Right atrium auricular region (tissue), 2 donors: ENCODE measurements at regions not wholly inside any gene's neighbourhood (a gene's known extent, or its start where the extent isn't known, plus 50 kb on each side); places are given as distances from the start of the nearest gene placed in this dataset.

Experiments
- DNase-seq: peaks from one replicate; pipeline ENCODE4 v3.0.0-alpha.2; 2019; ENCODE audit warnings: low spot score
- H3K27ac ChIP-seq, 2 donors: fragments of 200-600 bp; sonication (generic); 1 replicate in 1 of 2; 2 replicates in 1 of 2; pipeline ENCODE4 v1.5.1; 2016 to 2019
- H3K27me3 ChIP-seq, 2 donors: fragments of 200-600 bp; sonication (generic); one replicate each; pipeline versions ENCODE4 v1.5.1 to v1.6.0; 2017 to 2019
- H3K36me3 ChIP-seq: fragments of 200-600 bp; sonication (generic); one replicate; pipeline ENCODE4 v1.5.1; 2016
- H3K4me1 ChIP-seq, 2 donors: fragments of 200-600 bp; sonication (generic); one replicate each; pipeline versions ENCODE4 v1.5.1 to v1.6.0; 2017 to 2019
- H3K4me3 ChIP-seq, 2 donors: fragments of 200-600 bp; sonication (generic); 1 replicate in 1 of 2; 2 replicates in 1 of 2; pipeline ENCODE4 v1.5.1; 2017 to 2019; ENCODE audit warnings: mild to moderate bottlenecking in 1 of 2, moderate library complexity in 1 of 2
- H3K9me3 ChIP-seq, 2 donors: fragments of 200-600 bp; sonication (generic); one replicate each; pipeline ENCODE4 v1.5.1; 2019
- TF ChIP-seq, protein P1 (sequence below), 2 donors: fragments of 200-600 bp; sonication (generic); IDR thresholded peaks; one replicate each; pipeline ENCODE4 v1.5.1; 2019; ENCODE audit warnings: antibody characterized with exemption in 2 of 2

DNA sequence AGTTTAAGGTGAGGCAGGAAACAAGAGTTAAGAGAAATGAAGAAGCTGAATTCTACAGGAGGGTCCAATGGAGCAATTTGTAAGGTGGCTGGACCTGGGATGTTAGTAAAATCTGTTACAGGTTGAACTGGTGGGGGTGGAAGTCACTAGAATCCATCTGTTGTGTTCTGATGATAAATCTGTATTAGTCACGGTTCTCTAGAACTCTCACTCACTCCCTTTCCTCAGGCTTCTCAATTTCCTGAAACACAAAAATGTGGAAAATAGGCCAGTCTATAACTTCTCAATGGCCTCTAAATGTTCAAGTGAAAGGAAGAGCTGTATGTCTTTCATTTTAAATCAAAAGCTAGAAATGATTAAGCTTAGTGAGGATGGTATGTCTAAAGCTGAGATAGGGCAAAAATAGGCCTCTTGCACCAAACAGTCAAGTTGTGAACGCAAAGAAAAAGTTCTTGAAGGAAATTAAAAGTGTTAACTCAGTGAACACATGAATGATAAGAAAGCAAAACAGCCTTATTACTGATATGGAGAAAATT is 180.2 kb upstream of the CBLB start:
- Histone ChIP-seq H3K36me3 (no peaks in the 10 kb centered on the region), H3K9me3 (no peaks in the 10 kb centered on the region), H3K27ac (no peak overlapping the region), H3K4me1 (no peaks in the 10 kb centered on the region), H3K4me3 (no peak overlapping the region), H3K27me3 (no peaks in the 10 kb centered on the region)
- no peak for DNase-seq
- TF ChIP-seq, protein P1, sequence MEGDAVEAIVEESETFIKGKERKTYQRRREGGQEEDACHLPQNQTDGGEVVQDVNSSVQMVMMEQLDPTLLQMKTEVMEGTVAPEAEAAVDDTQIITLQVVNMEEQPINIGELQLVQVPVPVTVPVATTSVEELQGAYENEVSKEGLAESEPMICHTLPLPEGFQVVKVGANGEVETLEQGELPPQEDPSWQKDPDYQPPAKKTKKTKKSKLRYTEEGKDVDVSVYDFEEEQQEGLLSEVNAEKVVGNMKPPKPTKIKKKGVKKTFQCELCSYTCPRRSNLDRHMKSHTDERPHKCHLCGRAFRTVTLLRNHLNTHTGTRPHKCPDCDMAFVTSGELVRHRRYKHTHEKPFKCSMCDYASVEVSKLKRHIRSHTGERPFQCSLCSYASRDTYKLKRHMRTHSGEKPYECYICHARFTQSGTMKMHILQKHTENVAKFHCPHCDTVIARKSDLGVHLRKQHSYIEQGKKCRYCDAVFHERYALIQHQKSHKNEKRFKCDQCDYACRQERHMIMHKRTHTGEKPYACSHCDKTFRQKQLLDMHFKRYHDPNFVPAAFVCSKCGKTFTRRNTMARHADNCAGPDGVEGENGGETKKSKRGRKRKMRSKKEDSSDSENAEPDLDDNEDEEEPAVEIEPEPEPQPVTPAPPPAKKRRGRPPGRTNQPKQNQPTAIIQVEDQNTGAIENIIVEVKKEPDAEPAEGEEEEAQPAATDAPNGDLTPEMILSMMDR (IDR thresholded peaks at IDR 0.05): no peak

DNA sequence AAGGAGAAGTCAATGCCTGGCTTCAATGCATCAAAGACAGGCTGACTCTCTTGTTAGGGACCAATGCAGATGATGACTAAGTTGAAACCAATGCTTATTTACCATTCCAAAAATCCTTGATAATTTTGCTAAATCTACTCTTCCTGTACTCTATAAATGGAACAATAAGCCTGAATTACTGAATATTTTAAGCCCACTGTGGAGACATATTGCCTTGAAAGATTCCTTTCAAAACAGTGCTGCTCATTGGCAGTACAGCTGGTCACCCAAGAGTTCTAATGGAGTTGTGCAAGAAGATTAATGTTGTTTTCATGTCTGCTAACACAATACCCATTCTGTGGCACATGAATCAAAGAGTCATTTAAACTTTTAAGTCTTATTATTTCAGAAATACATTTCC is 181.0 kb upstream of the CBLB start:
- Histone ChIP-seq H3K4me1 (no peaks in the 10 kb centered on the region), H3K27me3 (no peaks in the 10 kb centered on the region), H3K4me3 (no peak overlapping the region), H3K36me3 (no peaks in the 10 kb centered on the region), H3K9me3 (no peaks in the 10 kb centered on the region), H3K27ac (no peak overlapping the region)
- TF ChIP-seq, protein P1 (IDR thresholded peaks at IDR 0.05): no peak
- DNase-seq: no peak

DNA sequence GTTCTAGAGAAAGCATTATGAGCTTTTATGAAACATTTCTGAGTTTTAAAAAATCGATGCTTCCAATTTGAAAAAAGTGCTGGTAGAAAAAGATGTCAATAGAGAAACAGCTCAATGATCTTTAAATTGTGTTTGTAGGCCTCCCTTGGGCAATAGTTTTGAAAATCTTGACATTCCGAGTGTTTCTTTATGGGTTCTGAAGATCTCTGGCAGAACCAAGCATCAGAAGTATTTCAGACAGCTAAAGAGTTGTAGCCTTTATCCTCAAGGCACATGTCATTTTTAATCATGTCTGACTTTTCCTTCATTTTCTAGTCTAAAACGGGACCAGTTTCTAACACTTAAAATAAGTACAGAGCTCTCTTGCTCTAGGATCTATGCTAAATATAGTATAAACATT is 188.1 kb upstream of the CBLB start:
- no peaks in the 10 kb centered on the region for H3K27me3 ChIP-seq
- H3K27ac ChIP-seq: no peak overlapping the region
- no peaks in the 10 kb centered on the region for H3K9me3 ChIP-seq
- no peak overlapping the region for H3K4me3 ChIP-seq
- H3K36me3 ChIP-seq: no peaks in the 10 kb centered on the region
- peaks cover 0 to 8% of the 10 kb centered on the region in 2 donors for H3K4me1 ChIP-seq
- TF ChIP-seq, protein P1 (IDR thresholded peaks at IDR 0.05): no peak
- DNase-seq: no peak

DNA sequence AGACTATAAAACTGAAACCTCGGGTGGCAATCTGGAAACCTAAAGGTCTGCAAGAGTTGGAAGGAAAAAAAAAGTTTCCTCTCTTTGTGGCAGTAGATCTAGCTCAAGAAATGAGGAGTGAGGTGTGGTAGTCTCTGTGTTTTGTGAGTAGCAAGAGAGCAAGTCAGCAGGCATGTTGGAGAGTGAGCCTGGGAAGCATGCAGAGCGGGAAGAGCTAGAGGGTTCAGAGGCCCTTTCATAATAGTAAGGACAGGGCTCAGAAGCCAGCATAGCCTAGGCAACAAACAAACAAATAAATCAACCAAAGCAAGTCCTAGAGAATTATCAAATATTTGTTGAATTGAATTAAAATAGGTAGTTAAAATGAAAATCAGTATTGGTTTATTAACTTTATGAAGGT is 189.7 kb upstream of the CBLB start:
- TF ChIP-seq, protein P1 (IDR thresholded peaks at IDR 0.05): no peak
- Histone ChIP-seq H3K4me1 (peaks cover 0 to 8% of the 10 kb centered on the region in 2 donors), H3K9me3 (no peaks in the 10 kb centered on the region), H3K27ac (no peak overlapping the region), H3K36me3 (no peaks in the 10 kb centered on the region), H3K27me3 (no peaks in the 10 kb centered on the region), H3K4me3 (no peak overlapping the region)
- no peak for DNase-seq

DNA sequence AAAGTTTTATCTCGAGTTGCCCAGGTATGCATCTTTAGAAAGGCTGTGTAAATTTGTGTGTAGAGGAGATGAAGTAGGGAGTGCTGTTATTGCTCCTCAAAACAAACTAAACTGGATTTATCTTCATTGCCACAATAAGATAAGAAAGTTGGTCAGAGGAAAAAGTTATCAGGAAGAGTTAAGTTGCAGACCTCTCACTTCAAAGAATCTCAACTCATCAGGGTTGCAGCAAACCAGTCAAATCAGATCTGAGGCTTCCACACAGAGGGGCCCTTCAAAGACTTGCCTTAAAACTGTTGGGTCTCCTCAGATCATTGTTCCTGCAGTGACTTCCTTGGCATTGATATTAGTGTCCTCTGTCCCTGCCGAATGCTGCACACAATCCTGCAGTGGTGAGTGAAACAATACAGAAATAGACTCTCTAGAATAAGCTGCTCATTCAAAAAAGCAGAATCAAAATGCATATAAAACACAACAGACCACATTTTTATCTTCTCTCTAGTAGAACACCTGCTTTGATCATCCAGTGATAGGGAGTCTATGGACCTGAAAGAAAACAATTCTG is 191.2 kb upstream of the CBLB start:
- H3K27ac ChIP-seq: no peak overlapping the region
- no peak overlapping the region for H3K4me3 ChIP-seq
- no peaks in the 10 kb centered on the region for H3K36me3 ChIP-seq
- DNase-seq: no peak
- H3K4me1 ChIP-seq: peaks cover 0 to 8% of the 10 kb centered on the region in 2 donors
- no peaks in the 10 kb centered on the region for H3K27me3 ChIP-seq
- TF ChIP-seq, protein P1 (IDR thresholded peaks at IDR 0.05): no peak
- peaks cover 0 to 12% of the 10 kb centered on the region in 2 donors for H3K9me3 ChIP-seq

DNA sequence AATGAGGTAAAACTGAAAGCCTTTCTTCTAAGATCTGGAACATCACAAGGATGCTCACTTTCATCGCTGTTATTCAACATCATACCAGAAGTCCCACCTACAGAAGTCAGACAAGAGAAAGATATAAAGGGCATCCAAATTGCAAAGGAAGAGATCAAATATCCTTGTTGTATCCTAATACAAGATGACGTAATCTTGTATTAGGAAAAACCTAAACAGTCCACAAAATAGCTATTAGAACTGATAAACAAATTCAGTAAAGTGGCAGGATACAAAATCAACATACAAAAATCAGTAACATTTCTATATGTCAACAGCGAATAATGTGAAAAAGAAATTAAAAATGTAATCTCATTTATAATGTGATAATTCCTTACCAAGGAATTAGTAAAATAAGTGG is 195.1 kb upstream of the CBLB start:
- no peak overlapping the region for H3K4me3 ChIP-seq
- no peak overlapping the region for H3K27ac ChIP-seq
- no peaks in the 10 kb centered on the region for H3K27me3 ChIP-seq
- peaks cover 0 to 12% of the 10 kb centered on the region in 2 donors for H3K4me1 ChIP-seq
- no peak for DNase-seq
- peaks cover 0 to 12% of the 10 kb centered on the region in 2 donors for H3K9me3 ChIP-seq
- H3K36me3 ChIP-seq: no peaks in the 10 kb centered on the region
- TF ChIP-seq, protein P1 (IDR thresholded peaks at IDR 0.05): no peak
